ENCODE measurements at regions not wholly inside any gene's neighbourhood (a gene's known extent, or its start where the extent isn't known, plus 50 kb on each side); places are given as distances from the start of the nearest gene placed in this dataset.

GRCh38 chr3:76872999-76873398 is 166.9 kb upstream of the ROBO2 start:
- 61 to 84% (median 72%) methylated on average over 1 of the region's 1 CpG for WGBS, 4 donors
- H3K36me3 ChIP-seq, result no peaks in the 10 kb centered on the region
- DNase-seq, result no peak
- H3K9me3 ChIP-seq, result peaks cover 0 to 9% (median 0%) of the 10 kb centered on the region in 12 donors
- no peak for ATAC-seq
- H3K4me3 ChIP-seq, result no peak overlapping the region
- intact Hi-C loops (cut with DNase I), result no loop called here
- no peaks in the 10 kb centered on the region for H3K27me3 ChIP-seq
- H3K27ac ChIP-seq, result no peak overlapping the region
- TF ChIP-seq POLR2A (IDR thresholded peaks at IDR 0.05), result no peak
- no peak for TF ChIP-seq CTCF (IDR thresholded peaks at IDR 0.05)
- H3K4me1 ChIP-seq, result no peaks in the 10 kb centered on the region

DNA sequence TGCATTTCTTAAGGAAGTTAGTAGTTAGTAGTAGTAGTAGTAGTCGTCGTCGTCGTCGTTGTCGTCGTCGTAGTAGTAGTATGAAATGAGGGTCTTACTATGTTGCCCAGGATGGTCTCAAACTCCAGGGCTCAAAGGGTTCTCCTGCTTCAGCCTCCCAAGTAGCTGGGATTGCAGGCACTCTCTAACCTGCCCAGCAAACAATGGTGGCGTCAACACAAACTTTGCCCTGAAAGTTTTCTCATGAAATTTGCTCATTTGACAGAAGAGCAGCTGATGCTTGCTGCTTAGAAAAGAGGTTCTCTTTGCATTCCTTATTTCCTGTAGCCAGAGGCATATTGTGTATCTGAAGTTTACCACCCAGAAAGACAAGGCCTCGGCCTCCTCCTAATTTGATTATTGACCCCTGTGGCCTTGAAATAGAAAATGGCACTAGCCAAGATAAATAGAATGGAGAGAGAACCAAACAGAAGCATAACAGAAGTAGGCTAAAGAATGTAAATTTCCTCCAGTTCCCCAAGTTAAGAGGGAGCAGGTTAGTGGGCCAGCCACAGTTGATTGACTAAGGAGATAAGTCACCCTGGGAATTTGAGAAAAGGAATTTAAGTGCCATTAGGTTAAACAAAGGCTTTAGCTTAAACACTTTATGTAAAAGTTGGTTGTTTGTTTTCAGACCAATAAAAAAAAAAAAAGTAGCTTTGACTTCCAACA is 166.2 kb upstream of the ROBO2 start:
- intact Hi-C loops (cut with DNase I), result no loop called here
- DNase-seq, result no peak
- TF ChIP-seq POLR2A (IDR thresholded peaks at IDR 0.05), result no peak
- TF ChIP-seq CTCF (IDR thresholded peaks at IDR 0.05), result no peak
- H3K27ac ChIP-seq, result no peak overlapping the region
- no peak overlapping the region for H3K4me3 ChIP-seq
- H3K4me1 ChIP-seq, result no peaks in the 10 kb centered on the region
- no peaks in the 10 kb centered on the region for H3K36me3 ChIP-seq
- H3K27me3 ChIP-seq, result no peaks in the 10 kb centered on the region
- no peak for ATAC-seq
- 91 to 94% (median 92%) methylated on average over 10 of the region's 10 CpGs for WGBS, 4 donors
- H3K9me3 ChIP-seq, result peaks cover 0 to 6% (median 0%) of the 10 kb centered on the region in 12 donors

DNA sequence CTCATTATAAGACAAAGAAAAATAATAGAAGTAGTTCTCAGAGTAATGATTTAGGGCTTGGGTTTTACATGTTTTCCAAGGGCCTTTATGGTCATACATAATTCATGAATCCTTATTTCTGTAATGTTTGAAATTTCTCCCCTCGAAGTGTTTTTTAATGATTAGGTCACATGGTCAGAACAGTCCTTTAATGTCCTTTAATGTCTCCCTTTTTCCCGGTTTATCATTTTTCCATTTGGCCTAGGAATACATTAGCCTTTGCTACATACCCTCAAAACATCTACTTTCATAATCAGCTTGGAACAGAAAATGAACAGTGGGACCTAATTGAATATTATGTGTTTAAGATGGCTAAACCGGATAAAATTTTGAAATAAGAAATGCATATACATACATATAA is 159.9 kb upstream of the ROBO2 start:
- Histone ChIP-seq H3K27me3 (no peaks in the 10 kb centered on the region), H3K27ac (no peak overlapping the region), H3K36me3 (no peaks in the 10 kb centered on the region), H3K4me3 (no peak overlapping the region), H3K9me3 (peaks cover 0 to 3% (median 0%) of the 10 kb centered on the region in 12 donors), H3K4me1 (no peaks in the 10 kb centered on the region)
- TF ChIP-seq POLR2A (IDR thresholded peaks at IDR 0.05) (no peak), CTCF (IDR thresholded peaks at IDR 0.05) (no peak)
- no peak for ATAC-seq
- 84 to 88% (median 86%) methylated on average over 3 of the region's 3 CpGs for WGBS, 4 donors
- intact Hi-C loops (cut with DNase I), result no loop called here
- no peak for DNase-seq

GRCh38 chr3:76886761-76887500 is 153.0 kb upstream of the ROBO2 start:
- no peaks in the 10 kb centered on the region for H3K36me3 ChIP-seq
- no peak for TF ChIP-seq POLR2A (IDR thresholded peaks at IDR 0.05)
- TF ChIP-seq CTCF (IDR thresholded peaks at IDR 0.05), result no peak
- H3K4me1 ChIP-seq, result no peaks in the 10 kb centered on the region
- no peak for DNase-seq
- no peaks in the 10 kb centered on the region for H3K27me3 ChIP-seq
- no peak for ATAC-seq
- no peaks in the 10 kb centered on the region for H3K9me3 ChIP-seq
- intact Hi-C loops (cut with DNase I), result no loop called here
- 79 to 92% (median 89%) methylated on average over 3 of the region's 3 CpGs for WGBS, 4 donors
- H3K4me3 ChIP-seq, result no peak overlapping the region
- no peak overlapping the region for H3K27ac ChIP-seq
